Gastroesophageal sphincter (tissue), 3 donors: ENCODE measurements at regions not wholly inside any gene's neighbourhood (a gene's known extent, or its start where the extent isn't known, plus 50 kb on each side); places are given as distances from the start of the nearest gene placed in this dataset.
A peak's percentile ranks its signal among the peaks of the same experiment; 100 is the strongest.

Source experiments
- POLR2A ChIP-seq, 2 donors: fragments of 450-650 bp; IDR thresholded peaks; one replicate each; pipeline ENCODE4 v1.6.1; 2017; ENCODE audit warnings: antibody characterized with exemption in 2 of 2, mild to moderate bottlenecking in 2 of 2, moderate library complexity in 1 of 2
- TF ChIP-seq, protein P1 (sequence below), 4 experiments: fragments of 200-600 bp in 2 of 4; fragments of 450-650 bp in 2 of 4; sonication (generic) in 1 of 4; IDR thresholded peaks; one replicate each; pipeline ENCODE4 v1.5.1; 2017 to 2019; ENCODE audit warnings: antibody characterized with exemption in 4 of 4, mild to moderate bottlenecking in 2 of 4, moderate library complexity in 2 of 4

GRCh38 chr3:5304789-5305683 lies 117.5 kb downstream of the EDEM1 start:
- TF ChIP-seq, protein P1, sequence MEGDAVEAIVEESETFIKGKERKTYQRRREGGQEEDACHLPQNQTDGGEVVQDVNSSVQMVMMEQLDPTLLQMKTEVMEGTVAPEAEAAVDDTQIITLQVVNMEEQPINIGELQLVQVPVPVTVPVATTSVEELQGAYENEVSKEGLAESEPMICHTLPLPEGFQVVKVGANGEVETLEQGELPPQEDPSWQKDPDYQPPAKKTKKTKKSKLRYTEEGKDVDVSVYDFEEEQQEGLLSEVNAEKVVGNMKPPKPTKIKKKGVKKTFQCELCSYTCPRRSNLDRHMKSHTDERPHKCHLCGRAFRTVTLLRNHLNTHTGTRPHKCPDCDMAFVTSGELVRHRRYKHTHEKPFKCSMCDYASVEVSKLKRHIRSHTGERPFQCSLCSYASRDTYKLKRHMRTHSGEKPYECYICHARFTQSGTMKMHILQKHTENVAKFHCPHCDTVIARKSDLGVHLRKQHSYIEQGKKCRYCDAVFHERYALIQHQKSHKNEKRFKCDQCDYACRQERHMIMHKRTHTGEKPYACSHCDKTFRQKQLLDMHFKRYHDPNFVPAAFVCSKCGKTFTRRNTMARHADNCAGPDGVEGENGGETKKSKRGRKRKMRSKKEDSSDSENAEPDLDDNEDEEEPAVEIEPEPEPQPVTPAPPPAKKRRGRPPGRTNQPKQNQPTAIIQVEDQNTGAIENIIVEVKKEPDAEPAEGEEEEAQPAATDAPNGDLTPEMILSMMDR (IDR thresholded peaks at IDR 0.05), result peak; percentile 14 to 57 (median 42)
- no peak for TF ChIP-seq POLR2A (IDR thresholded peaks at IDR 0.05)
